ENCODE measurements at regions not wholly inside any gene's neighbourhood (a gene's known extent, or its start where the extent isn't known, plus 50 kb on each side); places are given as distances from the start of the nearest gene placed in this dataset.
"Not testable (repeated sequence)": the region's sequence is repeated elsewhere in the genome, so short reads cannot be mapped to it uniquely, and the experiment has no call there.

GRCh38 chr9:38886076-38886475 is 166.1 kb upstream of the FAM240B start:
- TF ChIP-seq POLR2A (IDR thresholded peaks at IDR 0.05); CTCF (IDR thresholded peaks at IDR 0.05); POLR2AphosphoS5 (IDR thresholded peaks at IDR 0.05; ENCODE audit: insufficient read depth in 1 of 2, low read depth in 1 of 2): not testable (repeated sequence)

Data from vagina (tissue), 2 donors.